ENCODE measurements at regions not wholly inside any gene's neighbourhood (a gene's known extent, or its start where the extent isn't known, plus 50 kb on each side); places are given as distances from the start of the nearest gene placed in this dataset.
"Not testable (repeated sequence)": the region's sequence is repeated elsewhere in the genome, so short reads cannot be mapped to it uniquely, and the experiment has no call there.

- no peak for DNase-seq (ENCODE audit: low read depth)
Measured at GRCh38 chr10:131818510-131819234, 82.1 kb upstream of the PPP2R2D start.

- DNase-seq (ENCODE audit: low read depth) = no peak
Measured at GRCh38 chr10:131819241-131820072, 81.4 kb upstream of the PPP2R2D start.

GRCh38 chr10:131820626-131821025, 80.2 kb upstream of the PPP2R2D start:
- no peak for DNase-seq (ENCODE audit: low read depth)

- no peak for DNase-seq (ENCODE audit: low read depth)
Measured at GRCh38 chr10:131821378-131822012, 79.3 kb upstream of the PPP2R2D start.

GRCh38 chr10:131822013-131822691, 78.7 kb upstream of the PPP2R2D start:
- DNase-seq (ENCODE audit: low read depth) = no peak

- no peak for DNase-seq (ENCODE audit: low read depth)
Measured at GRCh38 chr10:131822692-131823245, 78.0 kb upstream of the PPP2R2D start.

GRCh38 chr10:131823601-131824099, 77.2 kb upstream of the PPP2R2D start:
- DNase-seq (ENCODE audit: low read depth) = not testable (repeated sequence)

GRCh38 chr10:131824371-131825149, 76.2 kb upstream of the PPP2R2D start:
- DNase-seq (ENCODE audit: low read depth) = no peak

- no peak for DNase-seq (ENCODE audit: low read depth)
Measured at GRCh38 chr10:131825150-131825848, 75.5 kb upstream of the PPP2R2D start.

GRCh38 chr10:131825960-131826650, 74.7 kb upstream of the PPP2R2D start:
- DNase-seq (ENCODE audit: low read depth) = no peak

GRCh38 chr10:131829156-131829930, 71.5 kb upstream of the PPP2R2D start:
- no peak for DNase-seq (ENCODE audit: low read depth)

- no peak for DNase-seq (ENCODE audit: low read depth)
Measured at GRCh38 chr10:131830446-131831130, 70.2 kb upstream of the PPP2R2D start.

- DNase-seq (ENCODE audit: low read depth) = no peak
Measured at GRCh38 chr10:131831561-131831960, 69.2 kb upstream of the PPP2R2D start.

GRCh38 chr10:131832056-131832685, 68.6 kb upstream of the PPP2R2D start:
- DNase-seq (ENCODE audit: low read depth) = no peak

GRCh38 chr10:131833013-131833412, 67.8 kb upstream of the PPP2R2D start:
- DNase-seq (ENCODE audit: low read depth) = no peak

GRCh38 chr10:131833446-131834080, 67.2 kb upstream of the PPP2R2D start:
- DNase-seq (ENCODE audit: low read depth) = no peak

GRCh38 chr10:131834152-131834810, 66.5 kb upstream of the PPP2R2D start:
- DNase-seq (ENCODE audit: low read depth) = no peak

Measured in non-pigmented ciliary epithelial cell (primary cell).